ENCODE measurements at regions not wholly inside any gene's neighbourhood (a gene's known extent, or its start where the extent isn't known, plus 50 kb on each side); places are given as distances from the start of the nearest gene placed in this dataset.
"Not testable (repeated sequence)": the region's sequence is repeated elsewhere in the genome, so short reads cannot be mapped to it uniquely, and the experiment has no call there.

DNA sequence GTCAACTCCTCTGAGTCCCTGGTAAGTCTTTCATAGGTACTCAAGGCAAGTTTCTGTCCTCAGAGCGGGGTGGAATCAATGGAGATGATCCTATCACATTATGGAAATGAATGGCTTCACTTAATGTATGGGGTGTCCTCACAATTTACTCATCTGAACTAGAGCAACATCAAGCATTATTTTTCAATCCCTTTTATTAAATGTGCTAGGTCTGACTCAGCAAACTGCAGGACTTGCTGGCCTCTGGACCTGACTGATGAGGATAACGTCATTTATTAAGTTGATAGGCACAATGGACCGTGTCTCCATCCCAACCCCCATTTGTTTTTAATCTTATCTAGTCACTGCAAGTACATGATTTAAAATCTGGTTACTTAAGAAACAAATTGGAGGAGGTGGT lies 259.2 kb downstream of the NUF2 start:
- no peak for DNase-seq

DNA sequence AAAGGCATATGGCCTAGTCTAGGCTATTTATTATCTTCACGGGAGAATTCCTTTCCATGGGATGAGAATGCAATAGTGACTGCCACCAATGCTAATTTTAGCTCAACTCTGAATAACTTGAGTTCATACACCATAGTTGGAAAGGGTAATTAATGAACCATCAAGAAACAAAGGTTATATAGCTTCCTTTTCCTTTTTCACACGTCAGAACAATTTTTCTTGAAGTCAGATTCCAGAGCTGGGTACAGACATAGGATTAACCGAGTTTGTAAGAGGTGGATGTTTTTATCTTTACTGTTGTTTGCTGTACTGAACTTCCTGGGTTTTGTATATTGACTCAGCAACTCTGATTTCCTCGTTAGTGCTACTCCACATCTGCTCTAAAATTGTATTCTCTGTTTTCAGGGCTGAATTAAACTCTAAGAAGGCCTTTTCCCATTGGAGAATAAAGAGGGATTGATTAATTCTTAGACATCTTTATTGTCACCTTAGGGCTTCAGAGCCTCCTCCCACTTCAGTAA lies 262.0 kb downstream of the NUF2 start:
- DNase-seq: no peak

DNA sequence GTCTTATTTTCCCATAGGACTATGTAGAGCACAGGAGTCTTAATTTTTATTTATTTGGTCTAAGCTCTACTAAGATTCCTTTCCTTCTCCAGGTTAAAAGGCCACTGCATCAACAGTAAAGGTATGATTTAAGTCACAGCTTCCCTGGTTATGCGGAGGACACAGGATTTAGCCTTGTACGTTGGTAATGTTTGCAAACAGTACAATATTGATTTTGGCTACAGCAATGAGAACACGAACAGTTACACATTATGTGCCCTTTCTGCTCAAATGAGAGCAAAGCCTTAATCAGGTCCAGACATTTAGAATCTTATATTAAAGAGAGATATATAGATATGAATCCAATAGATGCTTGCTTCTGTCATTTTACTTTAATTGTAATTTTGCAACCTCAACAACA lies 264.0 kb downstream of the NUF2 start:
- no peak for DNase-seq

GRCh38 chr1:163588796-163589195 lies 267.0 kb downstream of the NUF2 start:
- no peak for DNase-seq

GRCh38 chr1:163589735-163590134 lies 268.0 kb downstream of the NUF2 start:
- DNase-seq: no peak

GRCh38 chr1:163591131-163591530 lies 269.4 kb downstream of the NUF2 start:
- DNase-seq: not testable (repeated sequence)

- not testable (repeated sequence) for DNase-seq
Observed at GRCh38 chr1:163592623-163593022, 270.9 kb downstream of the NUF2 start.

DNA sequence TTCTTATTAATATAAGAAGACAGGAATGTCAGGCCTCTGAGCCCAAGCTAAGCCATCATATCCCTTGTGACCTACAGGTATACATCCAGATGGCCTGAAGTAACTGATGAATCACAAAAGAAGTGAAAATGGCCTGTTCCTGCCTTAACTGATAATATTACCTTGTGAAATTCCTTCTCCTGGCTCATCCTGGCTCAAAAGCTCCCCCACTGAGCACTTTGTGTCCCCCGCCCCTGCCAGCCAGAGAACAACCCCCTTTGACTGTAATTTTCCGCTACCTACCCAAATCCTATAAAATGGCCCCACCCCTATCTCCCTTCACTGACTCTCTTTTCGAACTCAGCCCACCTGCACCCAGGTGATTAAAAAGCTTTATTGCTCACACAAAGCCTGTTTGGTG lies 274.4 kb downstream of the NUF2 start:
- DNase-seq: not testable (repeated sequence)

- DNase-seq: no peak
Observed at GRCh38 chr1:163596541-163597258, 274.9 kb downstream of the NUF2 start.

DNA sequence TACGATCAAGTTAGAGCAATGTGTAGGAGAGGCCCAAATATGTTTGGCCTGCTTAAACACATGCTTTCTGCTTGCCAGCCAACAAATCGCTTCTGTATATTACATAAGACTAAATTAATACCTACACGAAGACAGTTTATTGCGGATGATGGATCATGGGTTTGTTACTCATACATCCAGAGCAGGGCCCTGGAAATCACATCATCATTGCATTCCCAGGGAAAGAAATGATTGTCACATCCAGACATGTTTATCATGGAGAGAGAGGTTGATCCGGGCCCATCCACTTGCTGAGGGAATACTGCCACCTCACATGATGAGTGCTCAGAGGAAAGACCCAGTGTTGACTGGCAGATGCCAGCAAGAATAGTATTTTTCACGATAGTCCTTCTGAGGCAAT lies 282.6 kb downstream of the NUF2 start:
- no peak for DNase-seq

DNA sequence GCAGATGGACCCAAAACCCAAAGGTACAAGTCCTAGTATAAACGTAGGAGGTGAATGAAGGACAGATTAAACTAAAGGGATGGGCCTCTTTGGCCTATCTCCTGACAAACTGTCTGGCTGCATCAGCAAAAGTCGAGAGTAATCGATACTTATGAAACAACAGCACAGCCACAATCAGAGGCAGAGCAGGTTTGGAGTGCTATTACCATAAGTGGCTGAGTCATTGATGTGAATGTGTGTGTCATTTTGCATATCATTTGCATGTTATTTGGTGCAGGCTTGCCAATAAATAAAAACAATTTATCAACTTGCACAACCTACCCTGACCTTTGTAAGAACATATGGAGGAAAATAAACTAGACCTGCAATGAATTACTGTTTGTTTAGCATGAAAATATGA lies 283.1 kb downstream of the NUF2 start:
- no peak for DNase-seq

GRCh38 chr1:163608979-163609378 lies 287.2 kb downstream of the NUF2 start:
- no peak for DNase-seq

DNA sequence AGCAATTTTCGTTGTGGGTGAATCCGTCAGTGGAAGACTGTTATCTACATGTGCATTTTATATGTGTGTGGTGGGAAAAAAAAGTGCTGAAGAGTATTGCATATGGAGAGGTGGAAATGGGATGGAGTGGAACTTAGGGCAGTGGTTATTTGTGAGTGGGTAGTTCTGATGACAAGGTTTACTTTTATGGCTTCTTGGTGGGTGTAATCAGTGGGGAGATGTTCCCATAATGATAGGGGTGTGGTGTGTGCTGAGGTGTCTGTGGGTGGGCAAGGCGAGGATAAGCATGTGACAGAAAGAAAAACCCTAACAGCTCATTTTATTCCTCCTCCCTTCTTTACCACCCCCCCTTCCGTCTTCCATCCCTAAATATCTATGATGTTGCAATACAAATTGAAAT lies 288.1 kb downstream of the NUF2 start:
- DNase-seq: no peak

GRCh38 chr1:163610486-163610885 lies 288.7 kb downstream of the NUF2 start:
- DNase-seq: no peak

DNA sequence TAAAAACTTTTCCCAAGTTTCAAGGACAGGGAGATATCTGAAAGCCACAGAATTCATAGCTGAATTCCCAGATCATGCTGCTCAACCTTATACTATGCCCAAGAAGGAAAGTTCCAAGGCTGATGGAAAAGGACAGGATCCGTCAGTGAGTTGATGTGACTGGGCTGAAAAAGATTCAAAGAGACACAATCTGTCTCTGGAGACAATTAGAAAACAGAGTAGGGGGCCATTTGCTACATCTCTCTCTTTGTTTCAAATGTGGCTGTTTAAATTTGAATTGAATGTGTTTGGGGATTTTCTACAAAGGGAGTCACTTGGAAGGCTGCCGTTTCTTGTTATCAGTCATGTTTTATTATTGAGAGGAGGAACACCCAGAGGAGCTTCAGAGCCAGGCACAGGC lies 292.6 kb downstream of the NUF2 start:
- no peak for DNase-seq

- no peak for DNase-seq
Observed at GRCh38 chr1:163628034-163628773, 306.4 kb downstream of the NUF2 start.

GRCh38 chr1:163632269-163632668 lies 310.5 kb downstream of the NUF2 start:
- DNase-seq: no peak

DNA sequence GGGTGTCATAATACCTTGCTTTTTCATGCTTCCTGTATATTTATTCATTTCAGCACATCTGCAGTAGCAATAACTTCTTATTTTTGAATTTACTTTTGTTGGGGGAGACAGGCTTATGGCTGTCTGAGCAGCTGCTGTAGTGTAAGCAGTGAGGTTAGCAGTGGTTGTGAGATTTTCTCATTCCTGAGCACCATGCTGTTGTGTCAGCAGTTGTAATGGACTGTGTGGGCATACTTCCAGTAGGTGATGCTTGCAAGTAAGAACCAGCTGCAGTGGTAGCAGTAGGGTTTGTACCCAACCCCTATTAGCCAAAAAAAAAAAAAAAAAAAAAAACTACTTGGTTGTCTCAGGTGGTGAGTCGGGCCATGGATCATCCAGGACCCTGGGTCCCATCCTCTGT lies 311.6 kb downstream of the NUF2 start:
- no peak for DNase-seq

DNA sequence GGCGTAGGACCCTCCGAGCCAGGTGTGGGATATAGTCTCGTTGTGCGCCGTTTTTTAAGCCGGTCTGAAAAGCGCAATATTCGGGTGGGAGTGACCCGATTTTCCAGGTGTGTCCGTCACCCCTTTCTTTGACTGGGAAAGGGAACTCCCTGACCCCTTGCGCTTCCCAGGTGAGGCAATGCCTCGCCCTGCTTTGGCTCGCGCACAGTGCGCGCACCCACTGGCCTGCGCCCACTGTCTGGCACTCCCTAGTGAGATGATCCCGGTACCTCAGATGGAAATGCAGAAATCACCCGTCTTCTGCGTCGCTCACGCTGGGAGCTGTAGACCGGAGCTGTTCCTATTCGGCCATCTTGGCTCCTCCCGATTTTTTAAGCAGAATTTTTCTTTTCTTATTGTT lies 323.9 kb downstream of the NUF2 start:
- DNase-seq: not testable (repeated sequence)

GRCh38 chr1:163650624-163651023 lies 328.9 kb downstream of the NUF2 start:
- DNase-seq: no peak

GRCh38 chr1:163652441-163652840 lies 330.7 kb downstream of the NUF2 start:
- DNase-seq: no peak

DNA sequence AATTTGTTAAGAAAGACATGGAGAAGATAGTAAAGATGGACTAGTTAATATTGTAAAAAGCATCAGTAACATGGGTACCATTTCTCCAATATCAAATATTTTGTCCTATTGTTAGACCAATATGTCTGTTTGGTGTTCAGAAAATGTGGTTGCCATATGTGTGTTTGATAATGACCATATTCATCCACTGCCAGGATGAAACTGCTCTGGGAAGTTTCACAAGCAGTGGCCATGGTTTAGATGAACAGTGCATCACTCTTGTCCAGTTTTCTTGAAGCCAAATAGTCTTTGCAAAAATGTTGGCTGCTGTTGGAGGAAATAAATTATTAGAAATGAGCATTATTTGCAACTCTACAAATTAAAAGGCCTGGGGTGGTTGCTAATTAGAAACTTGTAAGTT lies 333.8 kb downstream of the NUF2 start:
- DNase-seq: no peak

- no peak for DNase-seq
Observed at GRCh38 chr1:163656095-163656759, 334.5 kb downstream of the NUF2 start.

DNA sequence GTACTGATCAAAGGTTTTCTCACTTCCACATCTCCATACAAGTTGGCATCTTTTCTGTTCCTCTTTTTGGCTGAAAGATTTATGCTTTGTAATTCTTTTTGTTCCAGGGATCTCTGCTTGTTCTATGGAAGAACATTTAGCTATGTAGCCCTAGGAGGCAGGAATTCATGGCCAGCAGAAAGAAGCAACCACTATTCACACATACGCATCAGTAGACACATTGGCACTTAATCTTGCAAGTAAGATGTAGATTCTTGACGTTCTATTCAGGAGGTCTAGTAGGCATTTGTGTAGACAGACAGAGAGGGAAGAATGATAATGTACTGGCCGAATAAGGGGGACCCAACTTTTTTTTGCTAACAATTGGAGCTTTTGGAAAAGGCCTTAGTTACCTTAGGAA lies 336.0 kb downstream of the NUF2 start:
- no peak for DNase-seq

Data from dermis blood vessel endothelial cell (primary cell).